C4-2B (cell line): ENCODE measurements at regions not wholly inside any gene's neighbourhood (a gene's known extent, or its start where the extent isn't known, plus 50 kb on each side); places are given as distances from the start of the nearest gene placed in this dataset.

ENCODE experiments used
- H3K27ac ChIP-seq: fragments of 450-650 bp; 2 replicates; pipeline ENCODE4 v1.5.1; 2017
- CTCF ChIP-seq: fragments of 450-650 bp; conservative IDR thresholded peaks from 2 replicates; pipeline ENCODE4 v1.5.1; 2017; ENCODE audit warnings: mild to moderate bottlenecking
- ZFX ChIP-seq: fragments of 450-650 bp; IDR thresholded peaks from 2 replicates; pipeline ENCODE4 v1.6.1; 2017

GRCh38 chr9:107960916-107961315 is 471.3 kb upstream of the KLF4 start:
- TF ChIP-seq CTCF, result no peak
- TF ChIP-seq ZFX, result no peak
- no peak overlapping the region for H3K27ac ChIP-seq

GRCh38 chr9:107954312-107954711 is 464.7 kb upstream of the KLF4 start:
- TF ChIP-seq ZFX (no peak), CTCF (no peak)
- no peak overlapping the region for H3K27ac ChIP-seq

GRCh38 chr9:107953556-107954125 is 464.1 kb upstream of the KLF4 start:
- no peak for TF ChIP-seq CTCF
- TF ChIP-seq ZFX, result no peak
- no peak overlapping the region for H3K27ac ChIP-seq

- no peak overlapping the region for H3K27ac ChIP-seq
- TF ChIP-seq ZFX, result no peak
- TF ChIP-seq CTCF, result no peak
Observed at GRCh38 chr9:107952773-107953172, 463.2 kb upstream of the KLF4 start.

- H3K27ac ChIP-seq, result no peak overlapping the region
- TF ChIP-seq CTCF, result no peak
- TF ChIP-seq ZFX, result no peak
Observed at GRCh38 chr9:107951511-107951910, 461.9 kb upstream of the KLF4 start.

- no peak overlapping the region for H3K27ac ChIP-seq
- TF ChIP-seq CTCF (no peak), ZFX (no peak)
Observed at GRCh38 chr9:107949061-107949460, 459.5 kb upstream of the KLF4 start.

- no peak for TF ChIP-seq CTCF
- TF ChIP-seq ZFX, result no peak
- no peak overlapping the region for H3K27ac ChIP-seq
Observed at GRCh38 chr9:107948601-107949000, 459.0 kb upstream of the KLF4 start.
